SK-N-SH (cell line): ENCODE measurements at regions not wholly inside any gene's neighbourhood (a gene's known extent, or its start where the extent isn't known, plus 50 kb on each side); places are given as distances from the start of the nearest gene placed in this dataset.

Experiments used
- CTCF ChIP-seq: fragments of 200-600 bp; sonication (generic); IDR thresholded peaks from 2 replicates; pipeline ENCODE4 v1.6.1; 2017; ENCODE audit warnings: antibody characterized with exemption, mild to moderate bottlenecking, moderate library complexity
- GABPA ChIP-seq: IDR thresholded peaks from 2 replicates; pipeline ENCODE4 v1.4.0; 2012; ENCODE audit warnings: low read depth, mild to moderate bottlenecking
- IRF3 ChIP-seq: fragments of 150-350 bp; IDR thresholded peaks from 2 replicates; pipeline ENCODE4 v1.6.1; 2016; ENCODE audit warnings: mild to moderate bottlenecking, low read depth, low read length
- MAX ChIP-seq: IDR thresholded peaks from 2 replicates; pipeline ENCODE4 v1.4.0; 2012; ENCODE audit warnings: low read depth
- SIN3A ChIP-seq: IDR thresholded peaks from 2 replicates; pipeline ENCODE4 v1.6.1; 2012; ENCODE audit warnings: low read depth, mild to moderate bottlenecking, low read length, moderate library complexity, borderline replicate concordance
- TCF12 ChIP-seq: IDR thresholded peaks from 2 replicates; pipeline ENCODE4 v1.4.0; 2012

GRCh38 chrX:22889819-22890218 lies 109.9 kb upstream of the DDX53 start:
- no peak for TF ChIP-seq GABPA
- TF ChIP-seq CTCF: no peak
- no peak for TF ChIP-seq SIN3A
- TF ChIP-seq IRF3: no peak
- TF ChIP-seq TCF12: no peak
- TF ChIP-seq MAX: no peak
